BJ (cell line): ENCODE measurements at regions not wholly inside any gene's neighbourhood (a gene's known extent, or its start where the extent isn't known, plus 50 kb on each side); places are given as distances from the start of the nearest gene placed in this dataset.

ENCODE experiments used
- CTCF ChIA-PET: fragments of 350-600 bp; formaldehyde crosslinking; extraction: SDS; loops from one replicate; lab custom pipeline; 2021; ENCODE audit warnings: antibody characterized with exemption, inconsistent platforms; lab: Yijun Ruan, JAX
- POLR2A ChIA-PET: fragments of 300-600 bp; sonication (Branson Sonifier 250); formaldehyde crosslinking; extraction: SDS; loops from one replicate; lab custom pipeline; 2021; ENCODE audit warnings: antibody characterized with exemption; lab: Charles Lee
- DNase-seq: peaks from one replicate; pipeline ENCODE4 v3.0.0-alpha.2; 2011; ENCODE audit warnings: low read depth
- H3K27me3 ChIP-seq: 2 replicates; pipeline ENCODE4 v1.6.0; 2011; ENCODE audit warnings: low read length; ENCODE audit not compliant: control insufficient read depth, insufficient read depth
- H3K36me3 ChIP-seq: 2 replicates; pipeline ENCODE4 v1.5.1; 2011; ENCODE audit warnings: low read length; ENCODE audit not compliant: control insufficient read depth, insufficient read depth
- H3K4me3 ChIP-seq: 2 replicates; pipeline ENCODE4 v1.5.1; 2011; ENCODE audit warnings: low read depth, mild to moderate bottlenecking, control low read depth, low read length
- CTCF ChIP-seq: IDR thresholded peaks from 2 replicates; pipeline ENCODE4 v1.5.1; 2011; ENCODE audit warnings: low read depth, mild to moderate bottlenecking, control low read depth, inconsistent platforms, low read length, moderate library complexity; ENCODE audit not compliant: insufficient read depth

DNA sequence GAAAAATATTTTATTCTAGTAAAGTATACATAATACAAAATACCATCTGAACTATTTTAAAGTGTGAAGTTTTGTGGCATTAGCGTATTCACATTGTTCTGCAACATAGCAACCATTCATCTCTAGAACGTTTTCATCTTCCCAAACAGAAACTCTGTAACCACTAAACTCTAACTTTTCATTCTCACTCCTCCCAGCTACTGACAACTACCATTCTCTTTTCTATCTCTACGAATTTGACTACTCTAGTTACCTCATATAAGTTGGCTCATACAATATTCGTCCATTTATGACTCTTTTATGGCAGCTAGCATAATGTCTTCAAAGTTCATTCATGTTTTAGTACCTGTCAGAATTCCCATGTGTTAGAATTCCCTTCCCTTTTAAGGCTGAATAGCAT, 150.5 kb upstream of the MIR17HG start:
- Histone ChIP-seq H3K4me3 (no peak overlapping the region), H3K27me3 (no peaks in the 10 kb centered on the region), H3K36me3 (no peaks in the 10 kb centered on the region)
- ChIA-PET POLR2A (no interaction called here), CTCF (no interaction called here)
- no peak for DNase-seq
- no peak for TF ChIP-seq CTCF

GRCh38 chr13:91199866-91200265, 147.6 kb upstream of the MIR17HG start:
- Histone ChIP-seq H3K27me3 (no peaks in the 10 kb centered on the region), H3K36me3 (no peaks in the 10 kb centered on the region), H3K4me3 (no peak overlapping the region)
- ChIA-PET CTCF (no interaction called here), POLR2A (no interaction called here)
- TF ChIP-seq CTCF: no peak
- no peak for DNase-seq

- Histone ChIP-seq H3K4me3 (no peak overlapping the region), H3K36me3 (no peaks in the 10 kb centered on the region), H3K27me3 (no peaks in the 10 kb centered on the region)
- ChIA-PET CTCF (no interaction called here), POLR2A (no interaction called here)
- no peak for TF ChIP-seq CTCF
- no peak for DNase-seq
Measured at GRCh38 chr13:91200486-91200885, 147.0 kb upstream of the MIR17HG start.

- POLR2A ChIA-PET: no interaction called here
- CTCF ChIA-PET: interaction anchor here (1.0 kb wide), 1 partner anchor 18 kb away, joined by 3 read pairs; no protein-coding TSS in a partner anchor
- Histone ChIP-seq H3K27me3 (no peaks in the 10 kb centered on the region), H3K4me3 (no peak overlapping the region), H3K36me3 (no peaks in the 10 kb centered on the region)
- DNase-seq: no peak
- no peak for TF ChIP-seq CTCF
Measured at GRCh38 chr13:91203430-91203829, 144.1 kb upstream of the MIR17HG start.

GRCh38 chr13:91207261-91207660, 140.2 kb upstream of the MIR17HG start:
- no peaks in the 10 kb centered on the region for H3K27me3 ChIP-seq
- no peaks in the 10 kb centered on the region for H3K36me3 ChIP-seq
- POLR2A ChIA-PET: no interaction called here

More at GRCh38 chr13:91207261-91207660, 140.2 kb upstream of the MIR17HG start:
- no peak for DNase-seq
- TF ChIP-seq CTCF: no peak
- no peak overlapping the region for H3K4me3 ChIP-seq
- CTCF ChIA-PET: interaction anchor here (0.6 kb wide), 2 partner anchors 24 to 633 kb away, joined by 3 read pairs; no protein-coding TSS in a partner anchor
